HG02943 (cell line): ENCODE measurements at regions not wholly inside any gene's neighbourhood (a gene's known extent, or its start where the extent isn't known, plus 50 kb on each side); places are given as distances from the start of the nearest gene placed in this dataset.

Source experiments
- ATAC-seq: cut with Tn5 transposase; IDR thresholded peaks from one replicate; pipeline ENCODE4 v1.9.1; 2021; ENCODE audit warnings: mild to moderate bottlenecking, low read depth, moderate library complexity; ENCODE audit not compliant: unreplicated experiment

GRCh38 chr9:113695901-113696300 lies 180.2 kb upstream of the ZNF618 start:
- ATAC-seq, result no peak

GRCh38 chr9:113701774-113702755 lies 174.0 kb upstream of the ZNF618 start:
- no peak for ATAC-seq

GRCh38 chr9:113705306-113705927 lies 170.7 kb upstream of the ZNF618 start:
- ATAC-seq, result no peak

GRCh38 chr9:113705928-113706519 lies 170.1 kb upstream of the ZNF618 start:
- ATAC-seq, result no peak

GRCh38 chr9:113707953-113708695 lies 168.0 kb upstream of the ZNF618 start:
- ATAC-seq, result no peak

- no peak for ATAC-seq
Measured at GRCh38 chr9:113708821-113709713, 167.0 kb upstream of the ZNF618 start.

GRCh38 chr9:113709721-113710120 lies 166.4 kb upstream of the ZNF618 start:
- no peak for ATAC-seq

GRCh38 chr9:113711251-113711650 lies 164.9 kb upstream of the ZNF618 start:
- no peak for ATAC-seq

- ATAC-seq, result no peak
Measured at GRCh38 chr9:113712053-113712452, 164.1 kb upstream of the ZNF618 start.

GRCh38 chr9:113715086-113715485 lies 161.0 kb upstream of the ZNF618 start:
- ATAC-seq, result no peak

- ATAC-seq, result no peak
Measured at GRCh38 chr9:113719919-113720318, 156.2 kb upstream of the ZNF618 start.

- no peak for ATAC-seq
Measured at GRCh38 chr9:113720495-113720894, 155.6 kb upstream of the ZNF618 start.

GRCh38 chr9:113721856-113722255 lies 154.3 kb upstream of the ZNF618 start:
- ATAC-seq, result no peak

- no peak for ATAC-seq
Measured at GRCh38 chr9:113724202-113724601, 151.9 kb upstream of the ZNF618 start.

- no peak for ATAC-seq
Measured at GRCh38 chr9:113728989-113729388, 147.1 kb upstream of the ZNF618 start.

GRCh38 chr9:113734826-113735225 lies 141.3 kb upstream of the ZNF618 start:
- ATAC-seq, result no peak

GRCh38 chr9:113737517-113738271 lies 138.4 kb upstream of the ZNF618 start:
- ATAC-seq, result no peak

- no peak for ATAC-seq
Measured at GRCh38 chr9:113738496-113738892, 137.6 kb upstream of the ZNF618 start.
